GM20431 (cell line): ENCODE measurements at regions not wholly inside any gene's neighbourhood (a gene's known extent, or its start where the extent isn't known, plus 50 kb on each side); places are given as distances from the start of the nearest gene placed in this dataset.
"Not testable (repeated sequence)": the region's sequence is repeated elsewhere in the genome, so short reads cannot be mapped to it uniquely, and the experiment has no call there.

Experiments
- in situ Hi-C: fragments of 300-500 bp; cut with MseI, MboI; formaldehyde crosslinking; loops from one replicate; pipeline ENCODE4 v1.15.0; 2020; ENCODE audit warnings: low sequenced_read_pairs; ENCODE audit not compliant: unreplicated experiment

DNA sequence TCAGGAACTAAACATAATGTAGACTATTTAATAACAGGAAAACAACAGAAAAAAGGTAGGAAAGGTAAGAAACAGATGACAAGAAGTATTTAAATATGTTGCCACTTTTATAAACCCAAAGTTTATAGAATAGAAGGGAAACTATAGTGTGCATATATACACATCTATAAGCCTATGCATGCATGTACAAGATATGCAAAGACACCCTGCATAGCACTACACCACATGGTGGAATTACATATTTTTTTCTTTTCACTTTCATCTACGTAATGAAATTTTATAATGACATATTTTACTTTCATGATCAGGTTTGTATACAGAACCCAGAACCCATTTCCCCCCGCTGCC lies 136.8 kb downstream of the MEX3B start:
- in situ Hi-C loops, result no loop called here

- in situ Hi-C loops, result no loop called here
These were observed 137.7 kb downstream of the MEX3B start for GRCh38 chr15:81908111-81908510.

- in situ Hi-C loops, result no loop called here
These were observed 138.3 kb downstream of the MEX3B start for GRCh38 chr15:81907521-81907920.

DNA sequence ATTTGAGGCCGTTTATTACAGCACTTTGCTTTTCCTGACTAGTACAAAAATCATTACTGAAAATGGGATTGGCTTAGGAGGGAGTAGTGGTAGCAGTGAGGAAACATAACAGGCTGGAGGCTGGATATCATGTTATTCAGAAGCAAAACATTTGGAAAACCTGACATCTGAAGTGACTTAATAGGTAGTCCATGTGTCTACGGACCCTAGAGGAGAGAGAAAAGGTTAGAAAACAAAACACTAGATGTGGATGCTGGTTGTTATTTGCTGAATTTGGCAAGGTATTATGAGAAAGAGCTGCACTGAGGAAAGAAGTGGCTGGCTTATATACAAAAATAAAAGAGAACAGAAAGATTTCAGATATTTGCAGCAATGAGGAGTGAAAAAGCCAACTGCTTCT lies 139.9 kb downstream of the MEX3B start:
- in situ Hi-C loops, result no loop called here

- in situ Hi-C loops, result no loop called here
These were observed 144.5 kb downstream of the MEX3B start for GRCh38 chr15:81901319-81901718.

DNA sequence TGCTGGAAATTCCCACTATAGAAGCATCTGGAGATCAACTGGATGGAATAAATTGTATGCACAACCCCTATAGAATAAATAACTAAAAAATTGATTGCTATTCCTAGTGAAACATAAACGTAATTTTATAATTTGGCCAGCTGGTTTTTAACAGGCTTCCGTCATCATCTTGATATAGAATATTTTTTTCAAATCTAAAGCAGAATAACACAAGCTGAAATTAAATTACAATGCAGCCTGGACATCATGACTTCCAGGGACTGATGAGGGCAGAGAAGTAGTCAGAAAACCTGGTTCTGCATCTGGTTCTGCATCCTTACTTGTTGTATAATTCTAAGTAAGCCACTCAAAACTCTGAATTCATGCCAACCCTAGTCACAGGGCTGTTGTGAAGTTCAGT lies 146.1 kb downstream of the MEX3B start:
- in situ Hi-C loops, result no loop called here

GRCh38 chr15:81899024-81899423 lies 146.8 kb downstream of the MEX3B start:
- in situ Hi-C loops, result no loop called here

GRCh38 chr15:81897057-81897677 lies 148.7 kb downstream of the MEX3B start:
- in situ Hi-C loops, result no loop called here

DNA sequence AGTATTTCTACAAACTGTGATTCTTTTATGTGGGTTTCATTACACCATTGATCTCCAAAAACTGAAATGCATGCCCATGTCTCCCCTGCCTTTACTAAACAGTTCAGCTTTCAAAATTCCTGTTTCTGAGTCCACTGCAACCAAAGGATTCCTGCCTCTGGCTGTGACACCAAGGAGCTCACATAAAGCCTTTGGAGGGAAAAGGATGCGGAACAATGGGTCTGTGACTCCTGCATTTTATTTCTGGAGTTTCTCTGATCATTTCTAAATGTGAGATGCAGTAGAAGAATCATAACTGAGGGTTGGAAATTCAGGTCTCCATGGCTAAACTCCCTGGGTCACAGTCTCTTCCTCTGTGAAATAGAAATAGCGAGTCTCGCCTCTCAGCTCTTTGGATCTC lies 149.5 kb downstream of the MEX3B start:
- in situ Hi-C loops, result no loop called here

- in situ Hi-C loops, result no loop called here
These were observed 150.1 kb downstream of the MEX3B start for GRCh38 chr15:81895723-81896122.

DNA sequence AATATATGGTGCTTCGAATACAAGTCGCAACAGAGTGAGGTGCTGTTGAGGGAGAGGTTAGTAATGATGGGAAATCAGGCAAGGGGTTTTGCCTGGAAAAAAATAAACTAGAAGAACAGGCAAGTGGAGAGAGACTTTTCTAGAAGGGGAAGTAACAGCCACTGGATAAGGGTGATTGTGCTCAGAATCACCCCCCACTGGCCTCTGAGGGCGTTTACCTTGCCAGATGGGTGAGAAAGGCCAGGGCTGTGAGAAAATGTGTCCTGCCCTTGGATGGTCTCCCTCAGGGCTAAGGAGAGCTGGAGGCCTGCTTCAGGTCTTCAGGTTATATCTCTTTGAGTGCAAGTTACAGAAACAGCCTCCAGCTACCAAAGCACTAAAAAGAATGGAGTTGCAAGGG lies 151.8 kb downstream of the MEX3B start:
- in situ Hi-C loops, result no loop called here

DNA sequence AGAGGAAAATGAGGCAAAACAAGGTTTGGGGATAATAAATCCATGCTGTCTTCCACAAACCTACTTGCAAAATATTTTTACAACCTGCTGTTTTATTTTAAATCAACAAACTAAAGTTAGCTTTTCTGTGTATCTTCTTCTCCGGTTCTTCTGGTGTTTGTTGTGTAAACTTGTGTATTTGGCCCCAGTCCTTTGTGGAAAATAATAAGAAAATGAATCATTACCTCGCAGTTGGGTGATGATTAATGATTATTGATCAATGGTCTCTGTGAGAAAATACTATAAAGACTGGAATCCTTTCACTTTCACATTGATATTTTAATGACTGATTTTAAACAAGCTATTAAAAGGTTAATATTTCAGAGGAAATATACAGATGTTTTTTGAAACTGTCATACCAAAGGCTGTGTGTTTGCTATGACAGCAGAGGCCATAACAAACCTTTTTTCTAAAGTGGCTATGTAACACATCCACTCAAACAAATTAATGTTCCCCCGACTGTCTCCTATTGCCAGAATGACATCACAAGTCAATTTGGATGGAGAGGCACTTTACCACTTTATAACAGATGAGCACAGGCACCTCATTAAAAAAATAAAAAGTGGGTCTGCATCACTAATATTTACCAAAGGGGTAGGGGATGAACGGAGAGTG lies 152.5 kb downstream of the MEX3B start:
- in situ Hi-C loops, result no loop called here

DNA sequence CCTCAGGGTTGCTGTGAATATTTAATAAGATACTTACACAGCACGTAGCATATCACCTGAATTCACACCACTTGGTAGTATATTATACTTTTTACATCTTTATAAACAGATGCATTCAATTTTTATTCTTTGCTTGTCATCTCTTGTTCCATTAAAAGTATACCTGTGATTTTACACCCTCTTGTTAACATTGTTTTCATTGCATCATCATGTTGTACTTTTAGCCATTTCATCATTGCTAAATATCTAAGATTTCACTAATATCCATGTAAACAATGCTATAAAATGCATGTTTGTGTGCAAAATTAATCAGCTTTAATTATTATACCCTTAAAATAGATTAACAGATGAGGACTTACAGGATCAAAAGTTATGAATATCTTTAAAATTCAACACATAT lies 155.3 kb downstream of the MEX3B start:
- in situ Hi-C loops, result no loop called here

DNA sequence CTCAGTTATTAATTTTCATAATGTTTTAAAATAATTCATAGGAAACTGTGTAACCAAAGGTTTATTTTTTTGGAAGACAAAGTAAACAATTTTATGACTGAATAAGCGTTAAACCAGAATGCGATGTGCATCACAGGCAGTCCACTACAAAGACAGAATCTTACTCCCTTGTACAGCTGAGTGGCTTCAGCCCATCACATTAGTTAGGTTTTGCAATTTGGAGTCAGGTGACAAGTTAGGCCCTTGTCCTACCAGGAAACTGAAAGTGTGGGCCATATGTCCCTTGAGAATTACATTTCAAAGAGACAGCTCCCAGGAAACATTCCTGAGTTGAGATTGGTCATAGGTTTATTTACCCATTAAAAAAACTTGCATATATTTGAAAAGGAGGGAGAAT lies 156.3 kb downstream of the MEX3B start:
- in situ Hi-C loops, result no loop called here

- in situ Hi-C loops, result no loop called here
These were observed 156.9 kb downstream of the MEX3B start for GRCh38 chr15:81888748-81889484.

- in situ Hi-C loops, result no loop called here
These were observed 157.9 kb downstream of the MEX3B start for GRCh38 chr15:81887912-81888311.

DNA sequence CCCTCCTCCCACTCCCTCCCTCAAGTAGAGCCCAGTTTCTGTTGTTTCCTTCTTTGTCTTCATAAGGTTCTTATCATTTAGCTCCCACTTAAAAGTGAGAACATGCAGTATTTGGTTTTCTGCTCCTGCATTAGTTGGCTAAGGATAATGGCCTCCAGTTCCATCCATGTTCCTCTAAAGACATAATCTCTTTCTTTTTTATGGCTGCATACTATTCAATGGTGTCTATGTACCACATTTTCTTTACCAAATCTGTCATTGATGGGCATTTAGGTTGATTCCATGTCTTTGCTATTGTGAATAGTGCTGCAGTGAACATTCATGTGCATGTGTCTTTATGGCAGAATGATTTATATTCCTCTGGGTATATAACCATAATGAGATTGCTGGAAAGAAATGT lies 158.6 kb downstream of the MEX3B start:
- in situ Hi-C loops, result not testable (repeated sequence)

DNA sequence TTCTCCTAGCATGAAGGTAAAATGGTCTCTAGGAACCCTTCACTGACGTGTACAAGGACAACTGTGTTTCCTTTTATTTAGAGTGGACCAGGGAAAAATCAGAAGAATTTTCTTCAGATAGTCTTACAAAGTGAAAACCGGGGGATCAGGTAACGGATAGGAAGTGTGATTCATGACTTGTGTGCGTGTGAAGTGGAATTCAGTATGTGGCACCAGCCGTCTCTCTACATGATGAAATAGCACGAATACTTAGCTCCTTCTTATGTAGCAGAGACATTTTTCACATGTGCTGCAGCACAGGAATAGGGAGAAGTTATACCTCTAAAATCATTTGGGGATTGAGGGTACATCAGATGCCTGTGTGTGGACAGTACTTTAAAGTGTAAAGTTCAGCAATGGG lies 159.2 kb downstream of the MEX3B start:
- in situ Hi-C loops, result no loop called here

- in situ Hi-C loops, result no loop called here
These were observed 159.7 kb downstream of the MEX3B start for GRCh38 chr15:81886080-81886479.

DNA sequence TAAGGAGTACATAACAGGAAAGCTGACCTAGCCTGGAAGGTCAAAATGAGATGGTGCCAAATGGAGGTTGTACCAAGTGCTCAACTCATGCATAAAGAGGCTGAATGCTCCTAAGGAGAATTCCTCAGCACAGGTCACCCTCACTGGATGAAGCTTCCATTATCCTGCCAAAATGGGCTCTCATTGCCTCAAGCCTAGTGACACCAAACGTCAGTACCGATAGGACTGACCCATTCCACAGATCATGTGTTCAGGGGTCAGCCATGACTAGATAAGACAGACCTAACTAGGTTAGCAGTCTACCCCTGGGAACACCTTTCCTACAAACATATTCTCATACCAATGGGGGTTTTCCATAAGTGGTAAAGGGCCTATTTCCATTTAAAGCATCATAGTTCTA lies 160.7 kb downstream of the MEX3B start:
- in situ Hi-C loops, result no loop called here

DNA sequence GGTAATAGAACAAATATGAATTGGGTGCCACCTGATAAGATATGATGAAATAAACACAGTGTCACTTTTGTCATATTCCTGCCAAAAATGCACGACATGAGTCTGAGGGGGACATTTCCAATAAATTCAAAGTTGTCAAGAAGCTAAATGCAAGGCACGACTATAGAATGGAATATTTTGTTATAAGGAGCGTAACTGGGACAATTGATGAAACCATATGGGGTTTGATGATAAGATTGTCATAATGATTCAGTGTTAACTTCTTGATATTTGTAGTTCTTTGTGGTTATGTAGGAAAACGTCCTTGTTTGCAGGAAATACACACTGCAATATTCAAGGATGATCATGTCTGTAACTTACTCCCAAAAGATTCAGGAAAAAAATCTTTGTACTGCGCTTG lies 163.3 kb downstream of the MEX3B start:
- in situ Hi-C loops, result no loop called here

- in situ Hi-C loops, result no loop called here
These were observed 165.0 kb downstream of the MEX3B start for GRCh38 chr15:81880833-81881232.
